ENCODE measurements at regions not wholly inside any gene's neighbourhood (a gene's known extent, or its start where the extent isn't known, plus 50 kb on each side); places are given as distances from the start of the nearest gene placed in this dataset.
"Not testable (repeated sequence)": the region's sequence is repeated elsewhere in the genome, so short reads cannot be mapped to it uniquely, and the experiment has no call there.

GRCh38 chr5:56656846-56657726, 158.3 kb upstream of the MAP3K1 start:
- DNase-seq, result no peak

DNA sequence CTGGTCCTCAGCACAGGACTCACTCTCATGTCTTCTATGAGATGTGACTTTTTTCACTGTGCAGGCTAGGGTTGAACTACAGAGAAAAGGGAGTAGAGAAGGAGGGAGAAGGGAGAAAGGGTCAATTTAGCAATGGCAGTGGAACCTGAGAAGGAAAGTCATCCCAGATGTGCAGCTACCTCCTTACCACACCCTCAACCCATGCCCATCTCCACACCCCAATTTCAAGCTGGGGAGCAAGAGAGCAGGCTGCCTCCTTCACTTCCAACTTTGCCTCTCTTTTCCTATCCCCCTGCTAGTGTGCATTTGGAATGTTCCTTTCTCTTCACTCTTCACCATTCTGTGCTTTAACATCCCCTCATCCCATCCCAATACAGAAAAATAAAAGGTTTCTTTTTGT, 163.5 kb upstream of the MAP3K1 start:
- no peak for DNase-seq

GRCh38 chr5:56650386-56650785, 165.0 kb upstream of the MAP3K1 start:
- no peak for DNase-seq

DNA sequence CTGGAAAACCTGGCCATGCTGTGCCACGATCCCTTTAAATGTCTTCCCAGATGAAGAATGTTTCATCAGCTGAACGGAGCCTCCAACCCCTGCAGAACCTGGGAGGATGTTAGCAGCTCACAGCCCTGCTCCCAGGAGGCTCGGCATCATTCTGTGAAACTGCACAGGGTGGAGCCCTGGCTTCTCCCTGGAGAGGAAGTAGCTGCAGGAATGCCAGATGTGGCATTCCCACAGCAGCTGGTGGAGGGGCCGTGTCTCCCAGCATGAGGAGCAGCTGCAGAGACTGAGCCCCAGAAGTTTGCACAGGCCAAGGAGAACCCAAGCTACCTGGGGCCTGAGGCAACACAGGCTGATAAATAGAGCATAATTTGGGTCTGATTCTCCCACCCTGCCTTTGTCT, 165.8 kb upstream of the MAP3K1 start:
- peak; percentile 63 for DNase-seq

- DNase-seq, result no peak
Observed at GRCh38 chr5:56648460-56649034, 166.8 kb upstream of the MAP3K1 start.

DNA sequence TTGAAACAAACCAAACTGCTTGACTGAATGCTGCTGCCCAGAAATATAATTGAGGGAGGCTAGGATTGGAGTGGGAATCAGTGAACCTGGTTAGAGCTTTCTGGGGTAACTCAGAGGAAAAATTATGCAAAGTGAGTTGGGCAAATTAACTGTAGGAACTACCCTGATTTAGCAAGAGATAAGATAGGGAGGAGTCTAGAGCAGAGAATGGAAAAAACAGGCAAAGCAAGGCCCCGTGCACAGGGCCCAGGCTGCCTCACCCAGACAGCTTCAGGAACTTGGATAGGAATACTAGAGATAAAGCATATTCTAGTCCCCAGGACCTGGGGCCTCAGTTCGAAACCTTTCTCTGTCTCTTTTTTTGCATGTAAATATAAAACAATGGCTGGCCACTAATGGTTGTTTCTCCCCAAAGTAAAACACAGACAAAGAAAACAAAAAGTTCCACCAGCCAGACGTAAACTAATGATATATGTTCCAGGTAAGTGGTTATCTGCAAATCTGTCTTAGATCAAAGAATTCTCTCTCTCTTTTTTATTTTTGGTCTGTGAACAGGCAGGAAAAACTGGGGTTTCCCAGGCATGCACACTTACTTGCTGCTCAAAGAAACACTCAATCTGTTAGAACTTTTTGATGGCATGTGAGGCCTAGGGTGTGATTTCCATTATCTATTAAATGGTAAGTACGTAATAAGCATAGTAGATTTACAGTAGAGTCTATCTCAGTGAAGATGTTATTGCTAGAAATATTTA, 168.1 kb upstream of the MAP3K1 start:
- no peak for DNase-seq

DNA sequence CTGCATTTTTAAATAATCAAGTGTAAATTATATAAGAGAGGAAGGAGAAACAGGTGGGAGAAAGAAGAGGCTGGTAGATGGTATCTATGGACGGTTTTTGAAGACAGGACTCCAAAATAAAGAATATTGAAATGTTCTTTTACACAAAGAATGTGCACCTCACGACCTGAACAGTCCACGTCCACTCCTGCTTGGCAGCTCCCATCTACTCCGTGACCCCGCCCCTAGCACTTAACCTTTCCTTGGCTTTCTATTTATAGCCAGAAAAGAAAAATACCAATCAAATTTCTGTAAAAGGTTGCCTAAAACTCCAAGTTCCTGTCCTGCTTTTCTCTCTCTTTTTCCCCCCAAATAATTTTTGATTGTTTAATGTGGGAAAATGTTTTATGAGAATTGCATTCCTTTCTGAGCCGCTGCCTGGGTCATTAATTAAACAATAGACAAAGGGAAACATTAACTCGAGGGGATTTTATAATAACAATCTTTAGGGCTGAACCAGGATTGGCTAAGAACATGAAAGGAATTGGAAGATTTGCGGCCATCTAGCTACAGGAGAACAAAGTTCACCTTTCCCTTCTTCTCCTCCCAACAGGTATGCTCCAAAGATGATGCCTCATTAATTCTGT, 173.6 kb upstream of the MAP3K1 start:
- no peak for DNase-seq

DNA sequence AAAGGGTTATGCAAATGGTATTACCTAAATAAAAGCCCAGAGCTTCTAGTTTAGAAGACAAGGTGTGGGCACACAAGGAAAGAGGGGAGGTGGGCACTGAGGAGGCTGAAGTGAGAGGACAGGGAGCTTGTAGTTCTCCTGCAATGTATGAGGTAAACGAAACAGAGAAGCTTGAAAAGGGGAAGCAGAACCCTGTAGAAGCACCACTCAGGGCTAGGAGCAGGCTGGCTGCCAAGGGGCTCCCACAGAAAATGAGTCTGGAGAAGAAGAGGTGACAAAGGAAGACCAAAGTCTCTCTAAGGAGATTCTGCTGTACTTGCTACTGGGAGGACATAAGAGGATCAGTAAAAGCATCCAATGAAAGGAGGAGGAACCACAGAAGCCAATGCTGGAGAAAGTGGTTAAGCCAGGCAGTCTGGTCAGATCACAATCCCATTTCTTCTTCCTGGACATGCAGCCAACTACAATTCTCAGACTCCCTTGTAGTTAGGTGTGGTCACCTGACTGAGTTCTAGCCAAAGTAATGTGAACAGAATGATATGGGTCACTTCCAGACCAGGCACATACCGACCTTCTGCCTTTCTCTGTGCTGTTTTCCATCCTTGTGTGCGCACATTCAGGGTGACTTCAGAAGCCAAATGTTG, 174.5 kb upstream of the MAP3K1 start:
- DNase-seq, result no peak

- no peak for DNase-seq
Observed at GRCh38 chr5:56639476-56639875, 175.9 kb upstream of the MAP3K1 start.

DNA sequence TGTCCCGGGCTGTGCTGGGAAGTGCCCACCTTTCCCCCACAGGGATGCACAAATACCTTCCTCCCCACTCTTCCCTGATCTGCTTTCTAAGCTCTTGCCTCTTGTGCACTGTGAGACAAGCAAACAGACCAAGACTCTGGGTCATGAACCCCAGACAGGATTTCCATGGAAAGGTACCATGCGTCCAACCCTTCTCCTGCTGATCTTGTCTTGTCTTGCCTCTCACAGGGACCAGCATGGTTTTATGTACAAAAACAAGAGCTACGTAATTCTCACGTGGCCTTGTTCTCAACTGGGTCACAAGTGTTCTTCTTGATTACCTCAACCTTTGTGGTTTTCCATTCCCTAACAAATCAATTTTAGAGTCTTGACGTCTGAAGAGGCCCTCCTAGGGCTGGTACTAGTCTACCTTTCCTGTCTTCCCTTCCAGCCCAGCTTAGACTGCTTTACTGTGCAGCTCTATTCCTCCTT, 176.5 kb upstream of the MAP3K1 start:
- DNase-seq, result no peak

DNA sequence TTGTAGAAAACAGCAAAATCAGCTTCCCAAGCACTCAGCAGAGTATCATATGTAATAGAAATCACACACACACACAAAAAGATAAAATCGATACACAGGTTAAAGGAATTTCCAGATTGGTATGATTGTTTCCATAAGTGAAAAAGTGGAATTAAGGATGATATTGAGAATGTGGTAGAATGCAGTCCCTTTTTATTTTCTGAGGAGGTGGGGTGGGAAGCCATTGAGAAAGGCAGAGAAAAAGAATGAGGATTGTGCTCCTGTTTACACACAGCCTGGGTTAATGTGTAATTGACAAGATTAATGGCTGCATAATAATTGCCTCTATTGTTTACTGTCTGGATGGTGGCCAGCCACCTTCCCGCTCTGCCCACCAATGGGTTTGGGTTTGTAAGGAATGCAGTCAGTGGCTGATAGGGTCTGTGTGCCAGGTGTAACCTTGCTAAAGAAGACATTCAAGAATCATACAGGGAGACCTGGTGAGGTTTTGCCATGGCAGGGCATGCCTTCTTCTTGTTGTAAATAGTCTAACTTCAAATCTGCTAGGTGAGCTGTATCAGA, 177.2 kb upstream of the MAP3K1 start:
- DNase-seq, result peak; percentile 18

GRCh38 chr5:56637321-56637920, 177.9 kb upstream of the MAP3K1 start:
- no peak for DNase-seq

GRCh38 chr5:56633950-56634349, 181.4 kb upstream of the MAP3K1 start:
- DNase-seq, result no peak

- no peak for DNase-seq
Observed at GRCh38 chr5:56632939-56633338, 182.4 kb upstream of the MAP3K1 start.

- no peak for DNase-seq
Observed at GRCh38 chr5:56632199-56632598, 183.2 kb upstream of the MAP3K1 start.

DNA sequence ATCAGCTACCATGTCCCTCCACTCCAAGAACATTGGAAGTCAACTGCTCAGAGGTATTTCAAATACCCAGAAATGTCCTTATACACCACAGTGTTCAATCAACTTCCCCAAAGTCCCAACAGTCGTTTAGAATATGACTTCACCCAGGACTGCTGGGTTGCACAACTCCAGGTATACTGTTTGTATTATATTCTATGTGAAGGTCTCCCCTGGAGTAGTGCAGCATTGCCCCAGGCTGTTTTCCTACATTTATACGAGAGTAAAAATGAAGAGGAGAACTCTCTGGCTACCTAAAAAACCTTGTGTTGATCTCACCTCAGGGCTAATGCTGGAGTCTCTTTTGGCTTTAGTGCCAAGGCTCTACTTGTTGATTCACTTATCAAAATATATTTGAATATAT, 183.6 kb upstream of the MAP3K1 start:
- no peak for DNase-seq

DNA sequence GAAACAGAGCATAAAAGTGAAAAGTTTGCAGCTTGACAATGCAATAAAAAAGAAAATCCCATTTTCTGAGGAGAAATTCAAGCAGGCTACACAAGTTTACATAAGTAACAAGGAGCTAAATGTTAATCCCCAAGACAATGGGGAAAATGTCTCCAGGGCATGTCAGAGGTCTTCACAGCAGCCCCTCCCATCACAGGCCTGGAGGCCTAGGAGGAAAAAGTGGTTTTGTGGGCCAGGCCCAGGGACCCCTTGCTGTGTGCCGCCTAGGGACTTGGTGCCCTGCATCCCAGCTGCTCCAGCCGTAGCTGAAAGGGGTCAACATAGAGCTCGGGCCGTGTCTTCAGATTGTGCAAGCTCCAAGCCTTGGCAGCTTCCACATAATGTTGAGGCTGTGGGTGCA, 186.7 kb upstream of the MAP3K1 start:
- not testable (repeated sequence) for DNase-seq

GRCh38 chr5:56625541-56625940, 189.8 kb upstream of the MAP3K1 start:
- no peak for DNase-seq

DNA sequence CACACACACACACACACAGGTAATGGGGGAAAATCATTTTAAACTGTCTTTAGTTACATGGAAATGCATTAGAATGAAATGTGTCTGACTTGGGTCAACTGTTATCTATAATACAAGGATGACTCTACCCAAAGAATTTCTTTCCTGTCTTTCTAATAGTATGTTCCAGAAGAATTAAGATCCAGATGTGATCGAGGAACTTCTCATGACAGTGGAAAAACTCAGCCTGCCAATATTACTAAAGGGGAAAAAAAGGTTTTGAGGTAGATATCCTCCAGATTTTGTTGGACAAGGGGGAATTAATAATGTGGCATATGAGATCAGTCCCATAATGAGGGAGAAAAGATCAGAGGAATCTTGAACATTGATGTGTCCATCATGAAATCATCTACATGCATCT, 190.6 kb upstream of the MAP3K1 start:
- DNase-seq, result no peak

- no peak for DNase-seq
Observed at GRCh38 chr5:56622141-56622540, 193.2 kb upstream of the MAP3K1 start.

DNA sequence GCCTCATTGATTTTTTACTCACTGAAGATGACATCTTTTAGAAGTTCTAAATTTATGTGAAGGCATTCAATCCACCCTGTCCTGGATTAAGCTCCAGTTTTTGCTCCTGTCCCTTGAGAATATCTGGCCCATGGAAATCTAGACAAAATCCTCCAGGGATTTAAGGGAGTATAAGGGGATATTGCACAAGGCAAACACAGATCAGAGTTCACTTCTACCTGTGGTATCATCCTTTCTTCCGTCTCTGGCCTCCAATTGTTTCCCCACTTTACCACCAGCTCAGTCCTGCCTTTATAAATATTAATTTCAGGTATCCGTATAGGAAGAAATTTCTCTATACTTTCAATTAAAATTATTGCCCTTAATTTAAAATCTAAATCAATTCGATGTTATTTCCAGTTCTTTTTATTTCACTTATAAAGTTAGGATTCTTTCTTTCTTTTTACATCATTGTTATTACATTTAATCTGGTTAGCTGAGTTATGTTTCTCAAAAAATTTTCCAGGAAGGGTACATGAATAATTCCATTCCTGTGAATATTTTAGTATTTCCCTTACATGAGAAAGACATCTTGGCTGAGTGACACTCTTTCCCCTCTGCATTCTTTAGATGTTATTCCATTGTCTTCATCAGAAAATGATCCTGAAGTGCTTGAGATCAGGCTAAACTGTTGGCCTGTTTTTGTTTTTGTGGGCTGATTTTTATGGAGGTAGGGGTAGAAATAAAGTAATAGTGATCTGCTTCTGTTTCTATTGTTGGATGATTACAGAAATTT, 194.3 kb upstream of the MAP3K1 start:
- no peak for DNase-seq
